ENCODE measurements at regions not wholly inside any gene's neighbourhood (a gene's known extent, or its start where the extent isn't known, plus 50 kb on each side); places are given as distances from the start of the nearest gene placed in this dataset.

GRCh38 chr6:2396846-2397630 is 151.6 kb upstream of the GMDS start:
- peak; percentile 72 for DNase-seq (ENCODE audit: low read depth)
- H3K4me3 ChIP-seq (ENCODE audit: low read depth, low read length) = peak overlapping the region; percentile 2

DNA sequence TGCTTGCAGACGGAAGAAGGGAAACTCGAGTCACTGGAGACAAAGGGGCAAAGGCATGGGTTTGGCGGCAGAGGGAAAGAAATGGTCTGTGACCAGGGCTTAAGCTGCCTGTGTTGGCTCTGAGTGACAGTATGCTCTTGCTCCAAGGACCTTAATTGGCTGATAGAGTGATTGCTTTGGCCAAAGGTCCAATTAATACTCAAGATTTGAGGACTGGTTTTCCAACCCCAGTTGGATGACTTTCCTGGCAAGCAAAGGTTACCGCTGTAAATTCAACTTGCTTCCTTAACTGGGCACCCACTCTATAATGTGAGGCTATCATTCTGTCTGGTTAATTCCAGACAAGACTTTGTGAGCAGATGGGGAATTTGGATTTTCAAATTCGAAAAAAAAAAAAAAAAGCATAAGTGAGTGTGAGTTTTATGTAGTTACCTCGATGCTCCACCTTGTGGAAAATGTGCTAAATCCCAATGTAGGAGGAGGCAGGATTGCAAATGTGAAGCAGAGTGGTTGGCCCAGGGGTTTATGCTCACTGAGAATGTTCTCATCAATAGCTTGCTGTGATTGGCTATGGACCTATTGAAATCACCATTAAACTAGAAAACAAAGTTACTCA is 150.7 kb upstream of the GMDS start:
- no peak overlapping the region for H3K4me3 ChIP-seq (ENCODE audit: low read depth, low read length)
- DNase-seq (ENCODE audit: low read depth) = no peak

DNA sequence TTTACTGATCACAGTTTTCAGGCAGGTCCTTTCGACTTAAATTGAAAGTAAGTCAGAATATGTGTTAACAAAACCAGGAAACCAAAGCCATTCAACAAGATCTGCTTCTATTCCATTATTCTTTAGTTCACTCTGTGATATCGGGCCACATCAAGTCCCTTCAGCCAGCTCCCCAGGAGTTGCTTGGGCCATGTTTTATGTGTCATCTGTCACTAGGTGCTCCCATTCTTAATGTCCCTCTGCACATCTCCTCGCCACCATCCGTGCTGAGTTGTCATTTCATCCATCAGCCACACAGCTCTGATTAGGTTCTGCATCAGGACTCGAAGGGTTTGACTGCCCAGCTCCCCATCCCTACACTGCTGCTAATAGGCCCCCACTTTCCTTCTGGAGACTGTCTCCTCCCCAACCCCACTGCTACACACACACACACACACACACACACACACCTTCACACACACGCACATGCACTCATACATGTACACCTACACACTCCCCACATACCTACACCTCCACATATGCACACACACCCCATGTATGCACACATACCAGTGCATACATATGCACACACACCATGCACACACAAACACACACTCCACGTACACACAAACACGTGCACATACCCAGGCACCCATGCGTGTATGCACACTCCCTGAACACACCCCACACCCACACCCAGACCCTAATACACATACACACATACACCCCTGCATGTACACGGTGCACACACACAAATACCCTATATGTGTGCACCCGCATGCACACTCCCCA is 143.3 kb upstream of the GMDS start:
- DNase-seq (ENCODE audit: low read depth) = no peak
- no peak overlapping the region for H3K4me3 ChIP-seq (ENCODE audit: low read depth, low read length)

- DNase-seq (ENCODE audit: low read depth) = no peak
- H3K4me3 ChIP-seq (ENCODE audit: low read depth, low read length) = no peak overlapping the region
Observed at GRCh38 chr6:2387445-2387844, 142.0 kb upstream of the GMDS start.

GRCh38 chr6:2385471-2385983 is 140.1 kb upstream of the GMDS start:
- no peak overlapping the region for H3K4me3 ChIP-seq (ENCODE audit: low read depth, low read length)
- no peak for DNase-seq (ENCODE audit: low read depth)

GRCh38 chr6:2384528-2384927 is 139.1 kb upstream of the GMDS start:
- DNase-seq (ENCODE audit: low read depth) = no peak
- no peak overlapping the region for H3K4me3 ChIP-seq (ENCODE audit: low read depth, low read length)

GRCh38 chr6:2381872-2382661 is 136.7 kb upstream of the GMDS start:
- no peak for DNase-seq (ENCODE audit: low read depth)
- H3K4me3 ChIP-seq (ENCODE audit: low read depth, low read length) = no peak overlapping the region

- H3K4me3 ChIP-seq (ENCODE audit: low read depth, low read length) = no peak overlapping the region
- DNase-seq (ENCODE audit: low read depth) = peak; percentile 34
Observed at GRCh38 chr6:2378891-2379652, 133.7 kb upstream of the GMDS start.

GRCh38 chr6:2378046-2378657 is 132.7 kb upstream of the GMDS start:
- H3K4me3 ChIP-seq (ENCODE audit: low read depth, low read length) = no peak overlapping the region
- no peak for DNase-seq (ENCODE audit: low read depth)

- H3K4me3 ChIP-seq (ENCODE audit: low read depth, low read length) = no peak overlapping the region
- peak; percentile 49 for DNase-seq (ENCODE audit: low read depth)
Observed at GRCh38 chr6:2376429-2377355, 131.3 kb upstream of the GMDS start.

DNA sequence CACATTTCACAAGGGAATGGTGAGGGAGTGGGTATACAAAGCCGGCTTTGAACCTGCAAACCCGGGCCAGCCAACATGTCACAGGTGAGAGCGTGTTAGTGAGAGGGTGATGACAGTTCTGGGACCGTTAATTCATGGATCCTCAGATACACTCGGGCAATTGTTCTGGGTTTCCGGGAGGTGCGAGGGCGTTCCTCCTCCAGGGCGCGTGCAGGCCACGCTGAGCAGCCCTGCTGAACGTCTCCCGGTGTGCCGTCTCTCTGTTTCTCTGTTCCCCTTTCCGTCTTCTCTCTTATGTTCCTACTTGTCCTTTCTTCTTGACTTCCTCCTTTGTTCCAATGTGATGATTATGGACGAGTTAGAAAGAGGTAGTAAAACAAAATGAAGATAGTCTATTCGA is 130.0 kb upstream of the GMDS start:
- DNase-seq (ENCODE audit: low read depth) = no peak
- no peak overlapping the region for H3K4me3 ChIP-seq (ENCODE audit: low read depth, low read length)

- DNase-seq (ENCODE audit: low read depth) = no peak
- H3K4me3 ChIP-seq (ENCODE audit: low read depth, low read length) = no peak overlapping the region
Observed at GRCh38 chr6:2369606-2370005, 124.2 kb upstream of the GMDS start.

DNA sequence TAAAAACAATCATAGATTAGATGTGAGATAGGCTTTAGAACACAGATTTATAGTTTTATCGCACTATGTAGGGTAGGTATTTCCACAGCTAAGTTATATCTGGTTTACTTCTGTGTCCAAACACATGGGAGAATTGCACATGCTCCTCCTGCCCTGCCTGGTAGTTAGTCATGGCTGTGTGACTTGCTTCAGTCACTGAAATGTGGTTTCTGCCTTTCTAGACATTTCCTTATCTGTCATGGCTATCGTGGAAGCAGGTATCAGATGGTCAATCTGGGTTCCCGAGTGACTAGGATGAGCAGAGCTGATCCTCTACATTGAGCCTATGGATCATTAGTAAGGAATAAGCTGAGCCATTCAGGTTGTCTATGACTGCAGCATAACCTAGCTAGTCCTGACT is 117.8 kb upstream of the GMDS start:
- DNase-seq (ENCODE audit: low read depth) = no peak
- no peak overlapping the region for H3K4me3 ChIP-seq (ENCODE audit: low read depth, low read length)

DNA sequence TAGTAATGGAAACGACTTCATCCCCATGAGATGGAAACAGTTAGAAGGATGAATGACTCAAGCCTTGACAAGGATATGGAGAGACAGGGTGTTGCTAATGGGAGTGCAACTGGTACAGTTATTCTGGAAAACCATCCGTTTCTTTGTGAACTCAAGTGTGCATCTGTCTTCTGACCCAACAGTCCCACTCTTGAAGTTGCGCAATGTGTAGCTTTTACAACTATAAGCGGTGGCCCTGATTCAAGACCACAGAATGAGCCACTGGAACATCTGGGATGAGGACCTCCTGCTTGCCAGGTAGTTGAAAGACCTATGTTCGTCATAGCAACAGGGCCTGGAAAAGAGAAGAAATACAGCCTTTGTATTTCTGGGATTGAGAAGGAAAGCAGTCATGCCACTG is 115.8 kb upstream of the GMDS start:
- no peak for DNase-seq (ENCODE audit: low read depth)
- no peak overlapping the region for H3K4me3 ChIP-seq (ENCODE audit: low read depth, low read length)

- no peak for DNase-seq (ENCODE audit: low read depth)
- no peak overlapping the region for H3K4me3 ChIP-seq (ENCODE audit: low read depth, low read length)
Observed at GRCh38 chr6:2360716-2361115, 115.3 kb upstream of the GMDS start.

GRCh38 chr6:2360126-2360525 is 114.7 kb upstream of the GMDS start:
- H3K4me3 ChIP-seq (ENCODE audit: low read depth, low read length) = no peak overlapping the region
- DNase-seq (ENCODE audit: low read depth) = no peak

- no peak overlapping the region for H3K4me3 ChIP-seq (ENCODE audit: low read depth, low read length)
- DNase-seq (ENCODE audit: low read depth) = no peak
Observed at GRCh38 chr6:2355150-2355549, 109.7 kb upstream of the GMDS start.

DNA sequence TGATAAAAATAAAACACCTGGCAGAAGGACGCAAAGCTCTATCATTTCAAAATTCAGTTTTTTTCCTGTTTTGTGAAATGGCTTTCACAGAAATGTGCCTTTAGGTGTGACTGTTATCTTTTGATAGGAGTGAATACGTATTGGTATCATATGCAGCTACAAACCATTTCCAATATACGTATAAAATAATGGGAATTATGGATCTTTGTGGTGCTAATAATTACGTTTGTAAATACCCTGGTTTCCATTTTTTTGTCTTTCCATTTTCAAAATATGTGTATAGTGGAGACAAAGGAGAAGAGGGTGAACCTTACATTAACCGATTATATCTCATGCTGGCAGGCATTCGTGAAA is 108.7 kb upstream of the GMDS start:
- DNase-seq (ENCODE audit: low read depth) = no peak
- H3K4me3 ChIP-seq (ENCODE audit: low read depth, low read length) = no peak overlapping the region
